H1 (cell line): ENCODE measurements at regions not wholly inside any gene's neighbourhood (a gene's known extent, or its start where the extent isn't known, plus 50 kb on each side); places are given as distances from the start of the nearest gene placed in this dataset.

Source experiments
- CTCF ChIA-PET: fragments of 300-600 bp; sonication (Branson Sonifier 250); formaldehyde crosslinking; loops from one replicate; lab custom pipeline; 2021; ENCODE audit not compliant: partially characterized antibody; lab: Charles Lee
- POLR2A ChIA-PET: fragments of 300-600 bp; sonication (Branson Sonifier 250); formaldehyde crosslinking; loops from one replicate; lab custom pipeline; 2021; ENCODE audit warnings: inconsistent platforms; ENCODE audit not compliant: partially characterized antibody; lab: Charles Lee
- DNase-seq, 2 experiments: peaks; one replicate each; pipeline versions ENCODE4 v3.0.0 to v3.0.0-alpha.2; 2010 to 2022; ENCODE audit warnings: low spot score in 2 of 2, low read depth in 1 of 2, mixed read lengths in 1 of 2
- FAIRE-seq: peaks from 2 replicates; lab custom pipeline; 2011; peaks lifted over from hg19 to GRCh38; lab: Jason Lieb, UNC
- H2AFZ ChIP-seq: 2 replicates; pipeline ENCODE4 v1.8.1; 2012; ENCODE audit warnings: low read length, inconsistent platforms
- H2AK5ac ChIP-seq: 2 replicates; pipeline ENCODE4 v1.6.1; 2013; ENCODE audit warnings: low read depth, low read length
- H2BK120ac ChIP-seq: replicated peaks from 2 replicates; pipeline ENCODE3; 2013; ENCODE audit warnings: low read depth, low read length, inconsistent platforms
- H2BK12ac ChIP-seq: 2 replicates; pipeline ENCODE4 v1.6.1; 2013; ENCODE audit warnings: low read depth, low read length
- H2BK15ac ChIP-seq: 2 replicates; pipeline ENCODE4 v1.6.1; 2013; ENCODE audit warnings: low read length
- H2BK20ac ChIP-seq: 2 replicates; pipeline ENCODE4 v1.6.1; 2013; ENCODE audit warnings: low read length
- H2BK5ac ChIP-seq: 2 replicates; pipeline ENCODE4 v1.6.1; 2013; ENCODE audit warnings: low read depth, low read length
- H3K14ac ChIP-seq: 2 replicates; pipeline ENCODE4 v1.6.1; 2013; ENCODE audit warnings: inconsistent platforms; ENCODE audit not compliant: insufficient read length
- H3K18ac ChIP-seq: 2 replicates; pipeline ENCODE4 v1.6.1; 2013; ENCODE audit warnings: low read length; ENCODE audit errors: extremely low read depth
- H3K23ac ChIP-seq: 2 replicates; pipeline ENCODE4 v1.6.1; 2013; ENCODE audit warnings: inconsistent platforms; ENCODE audit not compliant: insufficient read length
- H3K23me2 ChIP-seq: 2 replicates; pipeline ENCODE4 v1.6.1; 2013; ENCODE audit warnings: low read depth, low read length
- H3K27ac ChIP-seq: 2 replicates; pipeline ENCODE4 v1.6.1; 2011; ENCODE audit warnings: low read depth, low read length, inconsistent platforms
- H3K27me3 ChIP-seq, 4 experiments: replicated peaks in 1 of 4; 1 replicate in 1 of 4; 2 replicates in 3 of 4; pipeline versions ENCODE4 v1.6.1 to v1.8.1; 2011 to 2013; ENCODE audit warnings: low read length in 3 of 4, mild to moderate bottlenecking in 3 of 4, inconsistent platforms in 2 of 4, mixed read lengths in 2 of 4, moderate library complexity in 1 of 4; ENCODE audit not compliant: control insufficient read depth in 3 of 4, insufficient read depth in 3 of 4; ENCODE audit errors: extremely low read depth in 1 of 4
- H3K36me3 ChIP-seq, 4 experiments: 2 replicates each; pipeline versions ENCODE4 v1.6.1 to v1.8.1; 2011 to 2013; ENCODE audit warnings: mild to moderate bottlenecking in 4 of 4, low read length in 3 of 4, moderate library complexity in 2 of 4, control low read depth in 1 of 4, inconsistent platforms in 1 of 4; ENCODE audit not compliant: insufficient read depth in 4 of 4, control insufficient read depth in 2 of 4
- H3K4ac ChIP-seq: replicated peaks from 2 replicates; pipeline ENCODE3; 2013; ENCODE audit warnings: low read length, low read depth, mixed read lengths, inconsistent platforms; ENCODE audit not compliant: insufficient read length
- H3K4me1 ChIP-seq, 4 experiments: replicated peaks in 1 of 4; 1 replicate in 1 of 4; 2 replicates in 3 of 4; pipeline versions ENCODE4 v1.6.1 to v1.8.1; 2011 to 2013; ENCODE audit warnings: low read length in 3 of 4, inconsistent platforms in 2 of 4, mixed read lengths in 1 of 4; ENCODE audit not compliant: insufficient read depth in 4 of 4, control insufficient read depth in 3 of 4
- H3K4me2 ChIP-seq, 2 experiments: 2 replicates each; pipeline versions ENCODE4 v1.6.1 to v1.8.1; 2011 to 2013; ENCODE audit warnings: low read depth in 2 of 2, low read length in 2 of 2, control low read depth in 1 of 2, inconsistent platforms in 1 of 2, mild to moderate bottlenecking in 1 of 2; ENCODE audit not compliant: insufficient read depth in 1 of 2
- H3K4me3 ChIP-seq, 4 experiments: fragments of 200-600, 300-600 bp in 1 of 4; sonication (generic), shearing (Covaris generic), sonication (Bioruptor Twin) in 1 of 4; 2 replicates each; pipeline versions ENCODE4 v1.5.1 to v1.8.1; 2011 to 2016; ENCODE audit warnings: low read length in 4 of 4, low read depth in 3 of 4, control low read depth in 2 of 4, inconsistent platforms in 2 of 4, mild to moderate bottlenecking in 2 of 4, mixed read lengths in 1 of 4, moderate library complexity in 1 of 4; ENCODE audit not compliant: insufficient read depth in 2 of 4; ENCODE audit errors: extremely low read depth in 1 of 4
- H3K56ac ChIP-seq: replicated peaks from 2 replicates; pipeline ENCODE3; 2013; ENCODE audit warnings: low read depth, mild to moderate bottlenecking, mixed read lengths, low read length, inconsistent platforms; ENCODE audit not compliant: insufficient read length
- H3K79me1 ChIP-seq: 2 replicates; pipeline ENCODE4 v1.6.1; 2013; ENCODE audit warnings: low read depth, low read length, control low read depth
- H3K79me2 ChIP-seq, 2 experiments: 2 replicates each; pipeline versions ENCODE4 v1.6.1 to v1.8.1; 2012 to 2013; ENCODE audit warnings: low read length in 2 of 2, mild to moderate bottlenecking in 2 of 2, inconsistent platforms in 1 of 2; ENCODE audit not compliant: insufficient read depth in 2 of 2, control insufficient read depth in 1 of 2
- H3K9ac ChIP-seq, 4 experiments: replicated peaks in 1 of 4; 1 replicate in 1 of 4; 2 replicates in 3 of 4; pipeline versions ENCODE4 v1.6.1 to v1.8.1; 2011 to 2013; ENCODE audit warnings: low read depth in 3 of 4, low read length in 3 of 4, control low read depth in 2 of 4, mild to moderate bottlenecking in 2 of 4, moderate library complexity in 2 of 4, inconsistent platforms in 1 of 4; ENCODE audit errors: extremely low read depth in 1 of 4
- H3K9me3 ChIP-seq, 2 experiments: 2 replicates each; pipeline versions ENCODE4 v1.6.1 to v1.8.1; 2012 to 2013; ENCODE audit warnings: mild to moderate bottlenecking in 2 of 2, moderate library complexity in 2 of 2, control low read depth in 1 of 2, inconsistent platforms in 1 of 2, low read depth in 1 of 2, low read length in 1 of 2, mixed read lengths in 1 of 2; ENCODE audit not compliant: insufficient read depth in 2 of 2
- H4K20me1 ChIP-seq, 2 experiments: replicated peaks in 1 of 2; 2 replicates each; pipeline versions ENCODE3 to v1.8.1; 2011 to 2013; ENCODE audit warnings: inconsistent platforms in 2 of 2, low read length in 2 of 2, mild to moderate bottlenecking in 1 of 2; ENCODE audit not compliant: insufficient read depth in 2 of 2, control insufficient read depth in 1 of 2
- H4K5ac ChIP-seq: 2 replicates; pipeline ENCODE4 v1.6.1; 2013; ENCODE audit warnings: low read length, low read depth, mixed read lengths, inconsistent platforms; ENCODE audit not compliant: insufficient read length
- H4K8ac ChIP-seq: 2 replicates; pipeline ENCODE4 v1.8.0; 2013; ENCODE audit warnings: mild to moderate bottlenecking, moderate library complexity, low read length, inconsistent platforms; ENCODE audit not compliant: insufficient read depth; ENCODE audit errors: extremely low read depth
- H4K91ac ChIP-seq: replicated peaks from 2 replicates; pipeline ENCODE3; 2013; ENCODE audit warnings: low read length, mixed read lengths, inconsistent platforms; ENCODE audit not compliant: insufficient read length
- HDAC6 ChIP-seq: IDR thresholded peaks from one replicate; pipeline ENCODE4 v1.7.1; 2012; ENCODE audit warnings: low read depth, mild to moderate bottlenecking, inconsistent platforms, low read length, moderate library complexity
- JUN ChIP-seq: IDR thresholded peaks from 2 replicates; pipeline ENCODE4 v1.6.1; 2011; ENCODE audit warnings: low read depth, mild to moderate bottlenecking, improper control_type of control experiment, low read length
- KDM4A ChIP-seq: IDR thresholded peaks from one replicate; pipeline ENCODE4 v1.7.1; 2012; ENCODE audit warnings: low read depth, mild to moderate bottlenecking, moderate library complexity, low read length, inconsistent platforms; ENCODE audit not compliant: severe bottlenecking
- KDM5A ChIP-seq: fragments of 200-600 bp; IDR thresholded peaks from 2 replicates; pipeline ENCODE4 v1.7.1; 2012; ENCODE audit warnings: mild to moderate bottlenecking, low read length, inconsistent platforms, mixed read lengths
- RAD21 ChIP-seq, 2 experiments: IDR thresholded peaks in 1 of 2; conservative IDR thresholded peaks in 1 of 2; 2 replicates each; pipeline ENCODE4 v1.6.1; 2011; ENCODE audit warnings: low read depth in 2 of 2, low read length in 2 of 2, improper control_type of control experiment in 1 of 2, inconsistent platforms in 1 of 2, mild to moderate bottlenecking in 1 of 2, moderate library complexity in 1 of 2
- RBBP5 ChIP-seq: IDR thresholded peaks from 2 replicates; pipeline ENCODE4 v1.7.1; 2012; ENCODE audit warnings: low read depth, mild to moderate bottlenecking, inconsistent platforms, low read length, moderate library complexity, borderline replicate concordance
- TCF12 ChIP-seq: IDR thresholded peaks from 2 replicates; pipeline ENCODE4 v1.6.1; 2011; ENCODE audit warnings: low read depth, mild to moderate bottlenecking, low read length
- WGBS, 2 experiments: shearing (Covaris generic) in 1 of 2; methylation state at CpG; one replicate each; pipeline versions ENCODE4 v1.1.6 to v1.1.7; 2013 to 2015; ENCODE audit warnings: low lambda C conversion rate in 2 of 2, mixed read lengths in 2 of 2, inconsistent platforms in 1 of 2, low coverage in 1 of 2, missing lambda C conversion rate in 1 of 2; ENCODE audit not compliant: insufficient replicate concordance in 2 of 2, insufficient coverage in 1 of 2, insufficient read length in 1 of 2; ENCODE audit errors: extremely low coverage in 1 of 2, missing lambda C conversion rate in 1 of 2; 5-methylcytosine and 5-hydroxymethylcytosine counted together

DNA sequence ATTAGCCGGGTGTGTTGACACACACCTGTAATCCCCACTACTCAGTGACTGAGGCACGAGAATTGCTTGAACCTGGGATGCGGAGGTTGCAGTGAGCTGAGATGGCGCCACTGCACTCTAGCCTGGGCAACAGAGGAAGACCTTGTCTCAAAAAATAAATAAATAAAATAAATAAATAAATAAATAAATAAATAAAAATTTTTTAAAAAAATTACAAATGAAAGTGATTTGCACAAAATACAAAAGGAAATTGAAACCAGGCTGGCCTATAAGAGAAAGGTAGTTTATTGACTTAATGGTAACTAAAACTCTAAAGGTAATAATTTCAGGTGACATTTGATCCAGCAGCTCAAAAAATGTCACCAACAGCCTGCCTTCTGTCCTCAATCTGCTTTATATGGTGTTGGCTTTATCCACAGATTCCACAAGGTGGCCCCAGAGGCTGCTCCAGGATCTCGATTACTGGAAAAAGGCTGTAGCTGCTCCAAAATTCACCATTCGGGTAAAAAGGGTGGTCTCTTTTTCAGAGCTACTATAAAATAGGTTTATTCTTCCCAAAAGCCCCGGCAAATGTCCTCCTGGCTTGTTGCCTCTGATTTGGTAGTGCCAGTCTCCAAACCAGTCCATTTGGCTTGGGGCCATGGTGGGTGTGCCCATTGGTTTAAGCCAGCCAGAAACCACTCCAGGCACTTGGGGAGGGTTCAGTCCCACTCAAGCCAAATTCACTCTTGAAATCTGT, 61.4 kb upstream of the TRIM2 start:
- H4K5ac ChIP-seq: no peak overlapping the region
- no peak overlapping the region for H2BK5ac ChIP-seq
- H2BK12ac ChIP-seq: peak overlapping the region; percentile 77; the same call in 1 of the 2 replicates
- H2AK5ac ChIP-seq: no peak overlapping the region
- DNase-seq (peak in 1 of 2 experiments; percentile 68), FAIRE-seq (peak; percentile 98)
- no peaks in the 10 kb centered on the region for H3K79me1 ChIP-seq
- no peak overlapping the region for H3K4ac ChIP-seq
- no peak overlapping the region for H3K4me3 ChIP-seq
- no peak overlapping the region for H3K9ac ChIP-seq
- no peak overlapping the region for H3K56ac ChIP-seq
- H3K4me2 ChIP-seq: no peak overlapping the region
- H2BK20ac ChIP-seq: no peak overlapping the region
- H3K14ac ChIP-seq: no peak overlapping the region
- no peaks in the 10 kb centered on the region for H3K9me3 ChIP-seq
- no peaks in the 10 kb centered on the region for H4K20me1 ChIP-seq
- no peak overlapping the region for H3K27ac ChIP-seq
- no peaks in the 10 kb centered on the region for H3K79me2 ChIP-seq
- POLR2A ChIA-PET: interaction anchor here (0.8 kb wide), 1 partner anchor 201 kb away, joined by 4 read pairs; no protein-coding TSS in a partner anchor
- CTCF ChIA-PET: interaction anchor here (0.6 to 3.4 kb wide), 53 partner anchors 9 to 639 kb away, joined by 3 to 20 read pairs (median 4); partner anchors contain the start of gene TRIM2
- H2AFZ ChIP-seq: peak overlapping the region; percentile 72; the same call in 1 of the 2 replicates
- 62% methylated on average over 7 of the region's 7 CpGs; no CpG with 5 or more reads in 1 of the 2 experiments for WGBS, 2 experiments
- no peak overlapping the region for H3K18ac ChIP-seq
- no peak overlapping the region for H3K23ac ChIP-seq
- no peak overlapping the region for H4K91ac ChIP-seq
- no peaks in the 10 kb centered on the region for H3K36me3 ChIP-seq
- no peak overlapping the region for H2BK120ac ChIP-seq
- H3K27me3 ChIP-seq: no peaks in the 10 kb centered on the region
- H2BK15ac ChIP-seq: no peak overlapping the region
- H3K4me1 ChIP-seq: peaks cover 3 to 8% (median 4%) of the 10 kb centered on the region in 4 experiments; a peak in 4 of 7 replicates
- H3K23me2 ChIP-seq: no peaks in the 10 kb centered on the region
- no peak overlapping the region for H4K8ac ChIP-seq
- TF ChIP-seq HDAC6 (no peak), KDM5A (no peak), RAD21 (IDR thresholded peaks at IDR 0.05 in 1 of 2, conservative IDR thresholded peaks at IDR 0.05 in 1 of 2; ENCODE audit: low read depth in 2 of 2, low read length in 2 of 2) (peak; percentile 95 to 97), TCF12 (no peak), KDM4A (no peak), JUN (no peak), RBBP5 (no peak)
